GM06990 (cell line): ENCODE measurements at regions not wholly inside any gene's neighbourhood (a gene's known extent, or its start where the extent isn't known, plus 50 kb on each side); places are given as distances from the start of the nearest gene placed in this dataset.

ENCODE experiments used
- DNase-seq: peaks from one replicate; pipeline ENCODE4 v3.0.0-alpha.2; 2011; ENCODE audit not compliant: insufficient read length; ENCODE audit errors: extremely low read depth
- H3K27me3 ChIP-seq: replicated peaks from 2 replicates; pipeline ENCODE4 v1.6.0; 2011; ENCODE audit warnings: low read length; ENCODE audit not compliant: control insufficient read depth, insufficient read depth
- H3K36me3 ChIP-seq: 2 replicates; pipeline ENCODE4 v1.5.1; 2011; ENCODE audit warnings: low read length; ENCODE audit not compliant: control insufficient read depth, insufficient read depth
- H3K4me3 ChIP-seq: replicated peaks from 2 replicates; pipeline ENCODE4 v1.5.1; 2011; ENCODE audit warnings: low read depth, mild to moderate bottlenecking, control low read depth, low read length
- TF ChIP-seq, protein P1 (sequence below): IDR thresholded peaks from 2 replicates; pipeline ENCODE4 v1.5.1; 2011; ENCODE audit warnings: low read length, control low read depth, mild to moderate bottlenecking, inconsistent platforms; ENCODE audit not compliant: insufficient read depth, poor library complexity, severe bottlenecking

GRCh38 chr5:175206669-175207068 is 237.3 kb downstream of the DRD1 start:
- Histone ChIP-seq H3K4me3 (no peak overlapping the region), H3K27me3 (no peaks in the 10 kb centered on the region), H3K36me3 (no peaks in the 10 kb centered on the region)
- DNase-seq, result no peak
- TF ChIP-seq, protein P1, sequence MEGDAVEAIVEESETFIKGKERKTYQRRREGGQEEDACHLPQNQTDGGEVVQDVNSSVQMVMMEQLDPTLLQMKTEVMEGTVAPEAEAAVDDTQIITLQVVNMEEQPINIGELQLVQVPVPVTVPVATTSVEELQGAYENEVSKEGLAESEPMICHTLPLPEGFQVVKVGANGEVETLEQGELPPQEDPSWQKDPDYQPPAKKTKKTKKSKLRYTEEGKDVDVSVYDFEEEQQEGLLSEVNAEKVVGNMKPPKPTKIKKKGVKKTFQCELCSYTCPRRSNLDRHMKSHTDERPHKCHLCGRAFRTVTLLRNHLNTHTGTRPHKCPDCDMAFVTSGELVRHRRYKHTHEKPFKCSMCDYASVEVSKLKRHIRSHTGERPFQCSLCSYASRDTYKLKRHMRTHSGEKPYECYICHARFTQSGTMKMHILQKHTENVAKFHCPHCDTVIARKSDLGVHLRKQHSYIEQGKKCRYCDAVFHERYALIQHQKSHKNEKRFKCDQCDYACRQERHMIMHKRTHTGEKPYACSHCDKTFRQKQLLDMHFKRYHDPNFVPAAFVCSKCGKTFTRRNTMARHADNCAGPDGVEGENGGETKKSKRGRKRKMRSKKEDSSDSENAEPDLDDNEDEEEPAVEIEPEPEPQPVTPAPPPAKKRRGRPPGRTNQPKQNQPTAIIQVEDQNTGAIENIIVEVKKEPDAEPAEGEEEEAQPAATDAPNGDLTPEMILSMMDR, result no peak

DNA sequence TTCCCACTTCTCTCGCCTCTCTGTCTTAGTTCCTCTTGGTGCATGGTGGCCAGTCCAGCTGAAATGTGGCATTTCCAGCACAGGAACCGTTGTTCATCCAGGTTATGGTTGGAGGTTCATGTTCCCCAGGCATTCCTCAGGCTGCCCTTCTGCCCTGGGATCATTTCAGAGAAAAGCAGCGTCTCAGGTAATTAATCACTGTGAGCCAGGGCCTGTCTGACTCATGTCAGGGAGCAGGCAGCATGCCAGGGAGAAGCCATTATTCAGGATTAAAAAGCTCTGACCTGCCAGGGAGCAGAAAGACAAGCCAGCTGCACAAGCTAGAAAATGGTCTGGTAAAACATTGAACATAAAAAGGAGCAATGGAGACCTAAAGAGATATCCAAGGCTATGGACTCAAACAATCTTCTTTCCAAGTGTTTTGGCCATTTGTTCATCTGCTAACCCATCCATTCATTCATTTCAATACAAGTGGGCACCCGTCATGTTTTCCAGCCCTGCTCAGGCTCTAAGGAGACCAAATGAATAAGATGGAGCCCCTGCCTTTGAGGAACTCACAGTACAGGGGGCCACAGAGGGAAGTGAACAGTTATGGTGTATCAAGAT is 241.4 kb downstream of the DRD1 start:
- H3K4me3 ChIP-seq, result no peak overlapping the region
- no peaks in the 10 kb centered on the region for H3K36me3 ChIP-seq
- TF ChIP-seq, protein P1, result no peak
- no peak for DNase-seq
- no peaks in the 10 kb centered on the region for H3K27me3 ChIP-seq

GRCh38 chr5:175201393-175201792 is 242.6 kb downstream of the DRD1 start:
- Histone ChIP-seq H3K36me3 (no peaks in the 10 kb centered on the region), H3K27me3 (no peaks in the 10 kb centered on the region), H3K4me3 (no peak overlapping the region)
- TF ChIP-seq, protein P1, result no peak
- no peak for DNase-seq

GRCh38 chr5:175195698-175196656 is 248.0 kb downstream of the DRD1 start:
- Histone ChIP-seq H3K36me3 (no peaks in the 10 kb centered on the region), H3K4me3 (no peak overlapping the region), H3K27me3 (no peaks in the 10 kb centered on the region)
- DNase-seq, result no peak
- TF ChIP-seq, protein P1, result no peak

- DNase-seq, result no peak
- H3K27me3 ChIP-seq, result no peaks in the 10 kb centered on the region
- no peaks in the 10 kb centered on the region for H3K36me3 ChIP-seq
- H3K4me3 ChIP-seq, result no peak overlapping the region
- TF ChIP-seq, protein P1, result no peak
Observed at GRCh38 chr5:175181331-175181730, 262.7 kb downstream of the DRD1 start.
